ENCODE measurements at regions not wholly inside any gene's neighbourhood (a gene's known extent, or its start where the extent isn't known, plus 50 kb on each side); places are given as distances from the start of the nearest gene placed in this dataset.
A peak's percentile ranks its signal among the peaks of the same experiment; 100 is the strongest.

DNA sequence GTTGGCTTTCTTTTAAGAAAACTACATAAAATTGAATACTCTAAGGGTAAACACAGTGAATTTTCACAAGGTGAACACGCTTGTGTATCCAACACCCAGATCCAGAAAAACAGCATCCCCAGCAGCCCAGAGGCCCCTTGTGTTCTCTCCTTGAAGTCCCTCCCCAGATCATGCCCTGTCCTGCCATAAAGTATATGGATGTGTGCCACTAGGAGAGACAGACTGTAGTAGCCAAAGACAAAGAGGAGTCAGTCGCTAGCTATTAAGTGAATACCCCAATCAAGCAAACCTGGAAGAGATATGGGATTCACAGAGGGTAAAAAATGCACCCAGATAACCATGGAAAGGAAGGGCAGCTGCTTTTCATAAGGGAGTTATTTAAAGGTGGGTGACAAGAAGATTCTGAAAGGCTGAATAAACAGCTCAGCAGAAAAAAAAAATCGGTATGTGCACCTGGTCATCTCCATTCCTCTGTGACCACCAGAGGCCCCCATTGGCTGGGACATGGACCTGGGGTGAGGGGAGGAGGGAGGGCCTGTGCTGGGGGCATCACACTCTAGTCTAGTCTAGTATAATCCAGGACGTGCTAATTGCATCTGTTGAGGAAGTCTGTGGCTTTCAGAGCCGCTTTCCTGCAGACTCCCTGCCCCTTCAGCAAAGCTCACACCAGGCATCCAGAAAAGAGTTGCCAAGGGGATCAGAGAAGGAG is 167.3 kb upstream of the NDN start:
- no peak overlapping the region for H3K9ac ChIP-seq (ENCODE audit: insufficient read depth, low read length)
- H3K4me2 ChIP-seq (ENCODE audit: extremely low read depth, insufficient read depth, low read length), result no peak overlapping the region
- H3K79me2 ChIP-seq (ENCODE audit: control insufficient read depth, insufficient read depth, low read length), result no peaks in the 10 kb centered on the region
- no peak overlapping the region for H3K27ac ChIP-seq (ENCODE audit: insufficient read depth, low read length)
- no peaks in the 10 kb centered on the region for H3K36me3 ChIP-seq (ENCODE audit: control insufficient read depth, insufficient read depth, low read length)
- no peak for DNase-seq (ENCODE audit: low read depth in 2 of 2)
- H3K4me3 ChIP-seq (replicated peaks in 1 of 4; ENCODE audit: control extremely low read depth in 1 of 4, insufficient read depth in 1 of 4, low read depth in 3 of 4, low read length in 4 of 4), result no peak overlapping the region
- no peaks in the 10 kb centered on the region for H4K20me1 ChIP-seq (ENCODE audit: control insufficient read depth, extremely low read depth, insufficient read depth, low read length)
- H2AFZ ChIP-seq (ENCODE audit: low read length), result no peak overlapping the region
- no peaks in the 10 kb centered on the region for H3K4me1 ChIP-seq (ENCODE audit: control insufficient read depth, extremely low read depth, insufficient read depth, low read length)
- TF ChIP-seq, protein P1, sequence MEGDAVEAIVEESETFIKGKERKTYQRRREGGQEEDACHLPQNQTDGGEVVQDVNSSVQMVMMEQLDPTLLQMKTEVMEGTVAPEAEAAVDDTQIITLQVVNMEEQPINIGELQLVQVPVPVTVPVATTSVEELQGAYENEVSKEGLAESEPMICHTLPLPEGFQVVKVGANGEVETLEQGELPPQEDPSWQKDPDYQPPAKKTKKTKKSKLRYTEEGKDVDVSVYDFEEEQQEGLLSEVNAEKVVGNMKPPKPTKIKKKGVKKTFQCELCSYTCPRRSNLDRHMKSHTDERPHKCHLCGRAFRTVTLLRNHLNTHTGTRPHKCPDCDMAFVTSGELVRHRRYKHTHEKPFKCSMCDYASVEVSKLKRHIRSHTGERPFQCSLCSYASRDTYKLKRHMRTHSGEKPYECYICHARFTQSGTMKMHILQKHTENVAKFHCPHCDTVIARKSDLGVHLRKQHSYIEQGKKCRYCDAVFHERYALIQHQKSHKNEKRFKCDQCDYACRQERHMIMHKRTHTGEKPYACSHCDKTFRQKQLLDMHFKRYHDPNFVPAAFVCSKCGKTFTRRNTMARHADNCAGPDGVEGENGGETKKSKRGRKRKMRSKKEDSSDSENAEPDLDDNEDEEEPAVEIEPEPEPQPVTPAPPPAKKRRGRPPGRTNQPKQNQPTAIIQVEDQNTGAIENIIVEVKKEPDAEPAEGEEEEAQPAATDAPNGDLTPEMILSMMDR (conservative IDR thresholded peaks at IDR 0.05 in 1 of 2, IDR thresholded peaks at IDR 0.05 in 1 of 2; ENCODE audit: low read depth in 1 of 2, low read length in 2 of 2), result no peak
- TF ChIP-seq EZH2 (IDR thresholded peaks at IDR 0.05; ENCODE audit: low read length, missing control alignments), result no peak
- no peaks in the 10 kb centered on the region for H3K9me3 ChIP-seq (ENCODE audit: control insufficient read depth, insufficient read depth, low read depth, low read length)
- no peaks in the 10 kb centered on the region for H3K27me3 ChIP-seq (ENCODE audit: control insufficient read depth, insufficient read depth, low read length)

DNA sequence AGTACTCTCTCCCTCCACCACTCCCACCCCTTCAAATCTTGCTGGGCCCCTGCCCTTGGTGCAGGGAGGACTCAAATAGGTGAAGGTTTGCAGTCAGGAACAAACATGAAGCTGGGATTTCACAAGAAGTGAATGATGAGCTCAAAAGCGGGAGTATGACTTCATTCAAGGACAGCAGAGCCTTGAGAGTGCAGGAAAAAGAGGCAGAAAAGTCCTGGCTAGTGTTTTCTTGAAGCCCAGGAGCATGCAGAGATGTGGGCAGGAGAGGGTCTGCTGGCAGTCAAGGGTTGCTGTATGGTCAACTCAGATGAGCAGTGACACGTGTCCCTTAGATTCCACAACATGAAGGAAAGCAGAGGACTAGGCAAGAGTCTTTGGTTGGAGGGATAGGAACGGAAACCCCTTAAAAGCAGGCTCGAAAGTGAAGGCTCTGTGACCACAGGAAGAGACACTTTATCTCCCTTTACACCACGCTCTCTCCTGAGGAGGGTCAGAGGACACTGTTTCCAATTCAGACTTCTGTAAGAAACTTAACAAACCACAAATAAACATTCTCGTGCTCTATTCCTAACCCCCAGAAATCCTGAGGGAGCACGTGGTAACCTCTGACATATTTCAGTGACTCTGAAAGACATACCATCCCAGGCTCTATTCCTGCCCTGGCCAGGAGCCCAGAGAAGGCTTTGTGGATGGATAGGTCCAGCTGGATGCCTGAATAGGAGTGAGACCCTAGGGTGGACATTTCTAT is 168.0 kb upstream of the NDN start:
- Histone ChIP-seq H3K9me3 (ENCODE audit: control insufficient read depth, insufficient read depth, low read depth, low read length) (no peaks in the 10 kb centered on the region), H3K36me3 (ENCODE audit: control insufficient read depth, insufficient read depth, low read length) (no peaks in the 10 kb centered on the region), H3K4me2 (ENCODE audit: extremely low read depth, insufficient read depth, low read length) (no peak overlapping the region), H3K4me3 (replicated peaks in 1 of 4; ENCODE audit: control extremely low read depth in 1 of 4, insufficient read depth in 1 of 4, low read depth in 3 of 4, low read length in 4 of 4) (no peak overlapping the region), H3K9ac (ENCODE audit: insufficient read depth, low read length) (no peak overlapping the region), H3K27me3 (ENCODE audit: control insufficient read depth, insufficient read depth, low read length) (no peaks in the 10 kb centered on the region), H2AFZ (ENCODE audit: low read length) (no peak overlapping the region), H4K20me1 (ENCODE audit: control insufficient read depth, extremely low read depth, insufficient read depth, low read length) (no peaks in the 10 kb centered on the region), H3K79me2 (ENCODE audit: control insufficient read depth, insufficient read depth, low read length) (no peaks in the 10 kb centered on the region), H3K27ac (ENCODE audit: insufficient read depth, low read length) (no peak overlapping the region), H3K4me1 (ENCODE audit: control insufficient read depth, extremely low read depth, insufficient read depth, low read length) (no peaks in the 10 kb centered on the region)
- TF ChIP-seq, protein P1 (conservative IDR thresholded peaks at IDR 0.05 in 1 of 2, IDR thresholded peaks at IDR 0.05 in 1 of 2; ENCODE audit: low read depth in 1 of 2, low read length in 2 of 2), result no peak
- no peak for TF ChIP-seq EZH2 (IDR thresholded peaks at IDR 0.05; ENCODE audit: low read length, missing control alignments)
- peak in 1 of 2 donors; percentile 38 for DNase-seq (ENCODE audit: low read depth in 2 of 2)

DNA sequence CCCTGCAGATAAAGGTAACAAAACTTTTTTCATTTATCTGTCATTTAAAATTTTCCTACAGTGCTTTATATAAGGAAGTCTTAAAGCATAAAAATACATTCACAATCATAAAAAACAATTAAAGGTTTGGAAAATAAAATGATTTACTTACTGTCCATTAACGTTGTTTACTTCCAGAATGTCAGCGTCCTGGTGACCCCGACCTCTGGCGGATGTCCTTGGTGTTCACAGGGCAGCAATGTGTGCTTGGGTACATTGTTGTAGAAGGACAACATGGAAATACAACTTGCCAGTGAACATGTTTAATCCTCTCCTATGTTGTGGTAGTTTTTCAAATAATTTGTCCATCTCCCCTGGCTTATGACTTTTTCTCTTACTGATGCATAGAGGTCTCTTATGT is 168.8 kb upstream of the NDN start:
- Histone ChIP-seq H3K4me3 (replicated peaks in 1 of 4; ENCODE audit: control extremely low read depth in 1 of 4, insufficient read depth in 1 of 4, low read depth in 3 of 4, low read length in 4 of 4) (no peak overlapping the region), H3K9ac (ENCODE audit: insufficient read depth, low read length) (no peak overlapping the region), H3K27ac (ENCODE audit: insufficient read depth, low read length) (no peak overlapping the region), H2AFZ (ENCODE audit: low read length) (no peak overlapping the region), H3K4me1 (ENCODE audit: control insufficient read depth, extremely low read depth, insufficient read depth, low read length) (no peaks in the 10 kb centered on the region), H3K27me3 (ENCODE audit: control insufficient read depth, insufficient read depth, low read length) (no peaks in the 10 kb centered on the region), H3K4me2 (ENCODE audit: extremely low read depth, insufficient read depth, low read length) (no peak overlapping the region), H4K20me1 (ENCODE audit: control insufficient read depth, extremely low read depth, insufficient read depth, low read length) (no peaks in the 10 kb centered on the region), H3K36me3 (ENCODE audit: control insufficient read depth, insufficient read depth, low read length) (no peaks in the 10 kb centered on the region), H3K9me3 (ENCODE audit: control insufficient read depth, insufficient read depth, low read depth, low read length) (no peaks in the 10 kb centered on the region), H3K79me2 (ENCODE audit: control insufficient read depth, insufficient read depth, low read length) (no peaks in the 10 kb centered on the region)
- TF ChIP-seq EZH2 (IDR thresholded peaks at IDR 0.05; ENCODE audit: low read length, missing control alignments), result no peak
- TF ChIP-seq, protein P1 (conservative IDR thresholded peaks at IDR 0.05 in 1 of 2, IDR thresholded peaks at IDR 0.05 in 1 of 2; ENCODE audit: low read depth in 1 of 2, low read length in 2 of 2), result no peak
- DNase-seq (ENCODE audit: low read depth in 2 of 2), result no peak

Measured in fibroblast of lung (primary cell).